IMR-90 (cell line): ENCODE measurements at regions not wholly inside any gene's neighbourhood (a gene's known extent, or its start where the extent isn't known, plus 50 kb on each side); places are given as distances from the start of the nearest gene placed in this dataset.

Source experiments
- ATAC-seq: fragments of 200-7000 bp; cut with Tn5 transposase; 2 replicates; pipeline ENCODE4 v1.9.1; 2020; ENCODE audit warnings: low read depth, mild to moderate bottlenecking, moderate library complexity
- BruUV-seq: library from RNA; stranded (reverse); fragments of 400-500 nt; replicated peaks from 2 replicates; lab custom pipeline; 2021; lab: Mats Ljungman, UMichigan
- CTCF ChIA-PET: fragments of 300-600 bp; formaldehyde crosslinking; extraction: SDS; loops from one replicate; lab custom pipeline; 2021; ENCODE audit warnings: antibody characterized with exemption; lab: Yijun Ruan, JAX
- POLR2A ChIA-PET: fragments of 300-600 bp; sonication (Branson Sonifier 250); formaldehyde crosslinking; loops from one replicate; lab custom pipeline; 2022; ENCODE audit warnings: antibody characterized with exemption; ENCODE audit not compliant: unreplicated experiment; lab: Charles Lee
- DNase-seq: peaks from one replicate; pipeline ENCODE4 v3.0.0; 2013
- H2AFZ ChIP-seq: replicated peaks from 2 replicates; pipeline ENCODE3; 2013; ENCODE audit warnings: low read length, mild to moderate bottlenecking; ENCODE audit not compliant: poor library complexity
- H2AK5ac ChIP-seq: 2 replicates; pipeline ENCODE4 v1.6.1; 2013; ENCODE audit warnings: low read depth, low read length, inconsistent platforms
- H2AK9ac ChIP-seq: replicated peaks from 2 replicates; pipeline ENCODE3; 2013; ENCODE audit warnings: mild to moderate bottlenecking, low read depth, low read length, moderate library complexity; ENCODE audit not compliant: poor library complexity
- H2BK120ac ChIP-seq: 2 replicates; pipeline ENCODE4 v1.6.1; 2013; ENCODE audit warnings: low read depth, low read length, inconsistent platforms
- H2BK15ac ChIP-seq: 3 replicates; pipeline ENCODE4 v1.6.1; 2013; ENCODE audit warnings: low read depth, low read length, inconsistent platforms
- H2BK20ac ChIP-seq: 2 replicates; pipeline ENCODE4 v1.6.1; 2013; ENCODE audit warnings: low read depth, mild to moderate bottlenecking, inconsistent platforms, low read length, moderate library complexity
- H2BK5ac ChIP-seq: 2 replicates; pipeline ENCODE4 v1.6.1; 2013; ENCODE audit warnings: mild to moderate bottlenecking, low read depth, low read length, inconsistent platforms; ENCODE audit not compliant: poor library complexity, severe bottlenecking
- H3K14ac ChIP-seq: replicated peaks from 2 replicates; pipeline ENCODE4 v1.6.1; 2013; ENCODE audit warnings: low read depth, low read length, inconsistent platforms
- H3K18ac ChIP-seq: 2 replicates; pipeline ENCODE4 v1.6.1; 2013; ENCODE audit warnings: low read depth, low read length, control low read depth
- H3K23ac ChIP-seq: 2 replicates; pipeline ENCODE4 v1.6.1; 2013; ENCODE audit warnings: low read depth, low read length, inconsistent platforms
- H3K27ac ChIP-seq: 2 replicates; pipeline ENCODE4 v1.5.1; 2013; ENCODE audit warnings: mild to moderate bottlenecking, control low read depth, low read length; ENCODE audit not compliant: insufficient read depth
- H3K27me3 ChIP-seq: 2 replicates; pipeline ENCODE4 v1.6.1; 2013; ENCODE audit warnings: low read length; ENCODE audit not compliant: control insufficient read depth, insufficient read depth
- H3K36me3 ChIP-seq: 2 replicates; pipeline ENCODE4 v1.6.1; 2013; ENCODE audit warnings: low read length, mixed read lengths; ENCODE audit not compliant: control insufficient read depth, insufficient read depth
- H3K4ac ChIP-seq: 2 replicates; pipeline ENCODE4 v1.6.1; 2013; ENCODE audit warnings: low read depth, low read length, inconsistent platforms
- H3K4me1 ChIP-seq: 2 replicates; pipeline ENCODE4 v1.6.1; 2013; ENCODE audit warnings: low read length, mixed read lengths; ENCODE audit not compliant: control insufficient read depth, insufficient read depth
- H3K4me2 ChIP-seq: 2 replicates; pipeline ENCODE4 v1.6.1; 2013; ENCODE audit warnings: low read depth, mild to moderate bottlenecking, control low read depth, low read length, moderate library complexity
- H3K4me3 ChIP-seq: 2 replicates; pipeline ENCODE4 v1.5.1; 2013; ENCODE audit warnings: low read depth, mild to moderate bottlenecking, control low read depth, low read length, moderate library complexity; ENCODE audit not compliant: insufficient read depth
- H3K56ac ChIP-seq: 2 replicates; pipeline ENCODE4 v1.6.1; 2013; ENCODE audit warnings: low read length, inconsistent platforms; ENCODE audit not compliant: insufficient read depth; ENCODE audit errors: extremely low read depth
- H3K79me1 ChIP-seq, 2 experiments: 2 replicates each; pipeline ENCODE4 v1.6.1; 2013; ENCODE audit warnings: low read length in 2 of 2, inconsistent platforms in 1 of 2, low read depth in 1 of 2
- H3K9ac ChIP-seq: 2 replicates; pipeline ENCODE4 v1.6.1; 2013; ENCODE audit warnings: low read depth, low read length, control low read depth
- H3K9me1 ChIP-seq: 2 replicates; pipeline ENCODE4 v1.6.1; 2013; ENCODE audit warnings: low read length, inconsistent platforms; ENCODE audit not compliant: insufficient read depth
- H3K9me3 ChIP-seq: 2 replicates; pipeline ENCODE4 v1.6.1; 2013; ENCODE audit warnings: low read length; ENCODE audit not compliant: control insufficient read depth, insufficient read depth
- H4K20me1 ChIP-seq: 2 replicates; pipeline ENCODE4 v1.6.1; 2013; ENCODE audit warnings: low read length, inconsistent platforms; ENCODE audit not compliant: insufficient read depth
- H4K5ac ChIP-seq: 2 replicates; pipeline ENCODE4 v1.6.1; 2013; ENCODE audit warnings: mild to moderate bottlenecking, low read depth, low read length, control low read depth
- H4K8ac ChIP-seq, 2 experiments: 2 replicates each; pipeline ENCODE4 v1.6.1; 2013; ENCODE audit warnings: low read depth in 2 of 2, low read length in 2 of 2, control low read depth in 1 of 2, inconsistent platforms in 1 of 2
- H4K91ac ChIP-seq: 2 replicates; pipeline ENCODE4 v1.6.1; 2013; ENCODE audit warnings: low read depth, low read length, inconsistent platforms; ENCODE audit not compliant: insufficient read depth
- BHLHE40 ChIP-seq: fragments of 150-350 bp; IDR thresholded peaks from 2 replicates; pipeline ENCODE4 v1.6.1; 2016; ENCODE audit warnings: mild to moderate bottlenecking, low read depth, low read length
- CEBPB ChIP-seq: IDR thresholded peaks from 2 replicates; pipeline ENCODE4 v1.6.1; 2012; ENCODE audit warnings: low read depth, low read length, improper control_type of control experiment
- CHD1 ChIP-seq: IDR thresholded peaks from 2 replicates; pipeline ENCODE4 v1.6.1; 2012; ENCODE audit warnings: low read depth, low read length, improper control_type of control experiment
- CTCF ChIP-seq: conservative IDR thresholded peaks from 2 replicates; pipeline ENCODE4 v1.5.1; 2012; ENCODE audit warnings: mild to moderate bottlenecking, low read depth, low read length, improper control_type of control experiment
- ELK1 ChIP-seq: fragments of 150-350 bp; IDR thresholded peaks from 2 replicates; pipeline ENCODE4 v1.6.1; 2016; ENCODE audit warnings: low read depth, mild to moderate bottlenecking, low read length, moderate library complexity, borderline replicate concordance
- FOS ChIP-seq: fragments of 150-350 bp; IDR thresholded peaks from 2 replicates; pipeline ENCODE4 v1.6.1; 2016; ENCODE audit warnings: low read depth, low read length
- MAFK ChIP-seq: IDR thresholded peaks from 2 replicates; pipeline ENCODE4 v1.6.1; 2012; ENCODE audit warnings: low read depth, low read length, improper control_type of control experiment
- MAZ ChIP-seq: IDR thresholded peaks from 2 replicates; pipeline ENCODE4 v1.6.1; 2012; ENCODE audit warnings: low read depth, mild to moderate bottlenecking, low read length, improper control_type of control experiment, moderate library complexity, borderline replicate concordance
- MXI1 ChIP-seq: IDR thresholded peaks from 2 replicates; pipeline ENCODE4 v1.6.1; 2012; ENCODE audit warnings: low read depth, mild to moderate bottlenecking, low read length, moderate library complexity, borderline replicate concordance
- NFE2L2 ChIP-seq: fragments of 150-350 bp; IDR thresholded peaks from 2 replicates; pipeline ENCODE4 v1.6.1; 2016; ENCODE audit warnings: low read depth, mild to moderate bottlenecking, low read length
- POLR2A ChIP-seq: IDR thresholded peaks from 2 replicates; pipeline ENCODE4 v1.6.1; 2012; ENCODE audit warnings: mild to moderate bottlenecking, low read depth, low read length
- RAD21 ChIP-seq: IDR thresholded peaks from 2 replicates; pipeline ENCODE4 v1.6.1; 2012; ENCODE audit warnings: low read length, improper control_type of control experiment
- RCOR1 ChIP-seq: IDR thresholded peaks from 2 replicates; pipeline ENCODE4 v1.6.1; 2012; ENCODE audit warnings: mild to moderate bottlenecking, low read length, improper control_type of control experiment; ENCODE audit not compliant: insufficient replicate concordance
- RFX5 ChIP-seq: IDR thresholded peaks from 2 replicates; pipeline ENCODE4 v1.8.0; 2012; ENCODE audit warnings: low read depth, mild to moderate bottlenecking, low read length, moderate library complexity
- SMC3 ChIP-seq: fragments of 150-350 bp; IDR thresholded peaks from 2 replicates; pipeline ENCODE4 v1.6.1; 2016; ENCODE audit warnings: low read depth, mild to moderate bottlenecking, antibody characterized with exemption, low read length, moderate library complexity
- USF2 ChIP-seq: fragments of 150-350 bp; IDR thresholded peaks from 2 replicates; pipeline ENCODE4 v1.6.1; 2017; ENCODE audit warnings: mild to moderate bottlenecking, antibody characterized with exemption, low read length, low read depth
- WGBS, 2 experiments: methylation state at CpG; one replicate each; pipeline versions ENCODE4 v1.1.5 to v1.1.7; 2013; ENCODE audit warnings: missing lambda C conversion rate in 2 of 2; ENCODE audit not compliant: insufficient read length in 1 of 2; ENCODE audit errors: extremely low coverage in 2 of 2; 5-methylcytosine and 5-hydroxymethylcytosine counted together
- dilution Hi-C: fragments of 300-500 bp; cut with HindIII; formaldehyde crosslinking; loops from one replicate; pipeline ENCODE4 v1.14.3; 2018; ENCODE audit warnings: low sequenced_read_pairs; ENCODE audit not compliant: unreplicated experiment
- in situ Hi-C: fragments of 300-500 bp; cut with MboI; formaldehyde crosslinking; loops from 3 replicates; pipeline ENCODE4 v1.14.3; 2019; ENCODE audit warnings: low sequenced_read_pairs, inconsistent platforms, mixed read lengths
- intact Hi-C: fragments of 100-400 bp; cut with micrococcal nuclease; formaldehyde crosslinking; loops from 2 replicates; pipeline ENCODE4 v1.10.0; 2022

GRCh38 chr15:37377428-37377827, 277.1 kb upstream of the MEIS2 start:
- H3K14ac ChIP-seq, result no peak overlapping the region
- ChIA-PET POLR2A (no interaction called here), CTCF (no interaction called here)
- no peak for DNase-seq
- WGBS, 2 experiments, result no CpG with 5 or more reads among the region's 2 CpGs
- no peak overlapping the region for H3K18ac ChIP-seq
- TF ChIP-seq SMC3 (no peak), RAD21 (no peak), CTCF (no peak), BHLHE40 (no peak), NFE2L2 (no peak), MAFK (no peak), ELK1 (no peak), USF2 (no peak), MAZ (no peak), RCOR1 (no peak), CEBPB (no peak), FOS (no peak), CHD1 (no peak), MXI1 (no peak), POLR2A (no peak), RFX5 (no peak)
- no peaks in the 10 kb centered on the region for H3K9me1 ChIP-seq
- H4K20me1 ChIP-seq, result no peaks in the 10 kb centered on the region
- H4K8ac ChIP-seq, result no peak overlapping the region
- no peak overlapping the region for H3K4me2 ChIP-seq
- in situ Hi-C loops, result no loop called here
- no peak overlapping the region for H3K4me3 ChIP-seq
- H2AFZ ChIP-seq, result no peak overlapping the region
- dilution Hi-C loops, result no loop called here
- H2AK9ac ChIP-seq, result no peak overlapping the region
- H3K36me3 ChIP-seq, result no peaks in the 10 kb centered on the region
- BruUV-seq, result no TSS peak
- H2BK5ac ChIP-seq, result no peak overlapping the region
- H2BK20ac ChIP-seq, result no peak overlapping the region
- ATAC-seq, result no peak
- no peak overlapping the region for H3K56ac ChIP-seq
- H3K9me3 ChIP-seq, result no peaks in the 10 kb centered on the region
- intact Hi-C loops, result no loop called here
- no peak overlapping the region for H4K5ac ChIP-seq
- H3K23ac ChIP-seq, result no peak overlapping the region
- H3K4ac ChIP-seq, result no peak overlapping the region
- H3K79me1 ChIP-seq, result no peaks in the 10 kb centered on the region
- no peak overlapping the region for H3K9ac ChIP-seq
- H2BK120ac ChIP-seq, result no peak overlapping the region
- no peaks in the 10 kb centered on the region; the same call in 1 of the 2 replicates for H3K27me3 ChIP-seq
- H2BK15ac ChIP-seq, result no peak overlapping the region
- no peak overlapping the region for H2AK5ac ChIP-seq
- H4K91ac ChIP-seq, result no peak overlapping the region
- H3K27ac ChIP-seq, result no peak overlapping the region
- H3K4me1 ChIP-seq, result no peaks in the 10 kb centered on the region
